DND-41 (cell line): ENCODE measurements at regions not wholly inside any gene's neighbourhood (a gene's known extent, or its start where the extent isn't known, plus 50 kb on each side); places are given as distances from the start of the nearest gene placed in this dataset.

Source experiments
- ATAC-seq: fragments of 200-7000 bp; cut with Tn5 transposase; 3 replicates; pipeline ENCODE4 v1.9.1; 2021; ENCODE audit warnings: low read depth; ENCODE audit not compliant: insufficient read depth
- DNase-seq: peaks from one replicate; pipeline ENCODE4 v3.0.0-alpha.2; 2020
- H2AFZ ChIP-seq: 2 replicates; pipeline ENCODE4 v1.6.0; 2012; ENCODE audit warnings: low read depth, low read length
- H3K27ac ChIP-seq: 2 replicates; pipeline ENCODE4 v1.5.1; 2012; ENCODE audit warnings: low read length, inconsistent platforms
- H3K27me3 ChIP-seq: fragments of 200-600 bp; sonication (generic); 2 replicates; pipeline ENCODE4 v1.6.0; 2012; ENCODE audit warnings: low read length, mild to moderate bottlenecking, inconsistent platforms; ENCODE audit not compliant: insufficient read depth, poor library complexity
- H3K36me3 ChIP-seq: 2 replicates; pipeline ENCODE4 v1.5.1; 2012; ENCODE audit warnings: low read length, inconsistent platforms; ENCODE audit not compliant: insufficient read depth
- H3K4me1 ChIP-seq: 2 replicates; pipeline ENCODE4 v1.5.1; 2012; ENCODE audit warnings: mild to moderate bottlenecking, low read length; ENCODE audit not compliant: insufficient read depth
- H3K4me2 ChIP-seq: 2 replicates; pipeline ENCODE4 v1.6.0; 2012; ENCODE audit warnings: mild to moderate bottlenecking, moderate library complexity, low read length, inconsistent platforms; ENCODE audit not compliant: insufficient read depth
- H3K4me3 ChIP-seq, 2 experiments: fragments of 200-600 bp in 1 of 2; shearing (Covaris generic) in 1 of 2; 2 replicates each; pipeline ENCODE4 v1.5.1; 2012 to 2016; ENCODE audit warnings: inconsistent platforms in 2 of 2, low read length in 2 of 2, mild to moderate bottlenecking in 2 of 2, low read depth in 1 of 2, moderate library complexity in 1 of 2
- H3K79me2 ChIP-seq: 2 replicates; pipeline ENCODE4 v1.6.0; 2012; ENCODE audit warnings: low read length, inconsistent platforms; ENCODE audit not compliant: insufficient read depth
- H3K9ac ChIP-seq: 2 replicates; pipeline ENCODE4 v1.6.0; 2012; ENCODE audit warnings: low read depth, mild to moderate bottlenecking, inconsistent platforms, low read length, moderate library complexity
- H3K9me3 ChIP-seq: 2 replicates; pipeline ENCODE4 v1.5.1; 2012; ENCODE audit warnings: low read length, moderate library complexity, mild to moderate bottlenecking, inconsistent platforms; ENCODE audit not compliant: insufficient read depth, severe bottlenecking
- H4K20me1 ChIP-seq: 2 replicates; pipeline ENCODE4 v1.6.0; 2012; ENCODE audit warnings: low read length; ENCODE audit not compliant: insufficient read depth
- CTCF ChIP-seq: IDR thresholded peaks from 2 replicates; pipeline ENCODE4 v1.5.1; 2012; ENCODE audit warnings: borderline replicate concordance, low read length, moderate library complexity, mild to moderate bottlenecking; ENCODE audit not compliant: poor library complexity, severe bottlenecking; ENCODE audit errors: extremely low read depth
- EZH2 ChIP-seq: IDR thresholded peaks from 3 replicates; pipeline ENCODE4 v1.6.1; 2012; ENCODE audit warnings: borderline replicate concordance, low read depth, mild to moderate bottlenecking, moderate library complexity, low read length, inconsistent platforms; ENCODE audit not compliant: severe bottlenecking

GRCh38 chr14:44828023-44828422 lies 133.7 kb downstream of the KLHL28 start:
- H3K9me3 ChIP-seq, result no peaks in the 10 kb centered on the region
- no peak overlapping the region for H3K4me3 ChIP-seq
- no peak for ATAC-seq
- no peaks in the 10 kb centered on the region for H4K20me1 ChIP-seq
- no peak overlapping the region for H3K27ac ChIP-seq
- no peak overlapping the region for H3K4me2 ChIP-seq
- no peak for DNase-seq
- no peak overlapping the region for H2AFZ ChIP-seq
- H3K4me1 ChIP-seq, result no peaks in the 10 kb centered on the region
- H3K36me3 ChIP-seq, result no peaks in the 10 kb centered on the region
- TF ChIP-seq CTCF (no peak), EZH2 (no peak)
- H3K79me2 ChIP-seq, result no peaks in the 10 kb centered on the region
- no peak overlapping the region for H3K9ac ChIP-seq
- no peaks in the 10 kb centered on the region for H3K27me3 ChIP-seq

GRCh38 chr14:44820230-44820964 lies 141.3 kb downstream of the KLHL28 start:
- Histone ChIP-seq H3K9ac (no peak overlapping the region), H4K20me1 (no peaks in the 10 kb centered on the region), H3K27me3 (peaks cover 7% of the 10 kb centered on the region), H3K9me3 (no peaks in the 10 kb centered on the region), H2AFZ (no peak overlapping the region), H3K4me2 (no peak overlapping the region), H3K36me3 (no peaks in the 10 kb centered on the region), H3K4me1 (no peaks in the 10 kb centered on the region), H3K4me3 (no peak overlapping the region), H3K79me2 (no peaks in the 10 kb centered on the region), H3K27ac (no peak overlapping the region)
- ATAC-seq (no peak), DNase-seq (no peak)
- TF ChIP-seq CTCF, result no peak
- no peak for TF ChIP-seq EZH2

GRCh38 chr14:44814196-44814595 lies 147.6 kb downstream of the KLHL28 start:
- Histone ChIP-seq H2AFZ (no peak overlapping the region), H3K27ac (no peak overlapping the region), H3K4me1 (no peaks in the 10 kb centered on the region), H3K9ac (no peak overlapping the region), H4K20me1 (no peaks in the 10 kb centered on the region), H3K9me3 (no peaks in the 10 kb centered on the region), H3K79me2 (no peaks in the 10 kb centered on the region), H3K27me3 (peaks cover 15% of the 10 kb centered on the region), H3K36me3 (no peaks in the 10 kb centered on the region), H3K4me3 (no peak overlapping the region), H3K4me2 (no peak overlapping the region)
- no peak for TF ChIP-seq CTCF
- no peak for DNase-seq
- no peak for ATAC-seq

GRCh38 chr14:44812672-44813071 lies 149.1 kb downstream of the KLHL28 start:
- Histone ChIP-seq H2AFZ (no peak overlapping the region), H3K4me1 (no peaks in the 10 kb centered on the region), H3K9me3 (no peaks in the 10 kb centered on the region), H3K4me2 (no peak overlapping the region), H3K4me3 (no peak overlapping the region), H3K27ac (no peak overlapping the region), H3K9ac (no peak overlapping the region), H3K36me3 (no peaks in the 10 kb centered on the region), H4K20me1 (no peaks in the 10 kb centered on the region), H3K27me3 (peaks cover 12% of the 10 kb centered on the region), H3K79me2 (no peaks in the 10 kb centered on the region)
- DNase-seq, result no peak
- TF ChIP-seq EZH2 (no peak), CTCF (no peak)
- ATAC-seq, result no peak
